Psoas muscle (tissue), 7 donors: ENCODE measurements at regions not wholly inside any gene's neighbourhood (a gene's known extent, or its start where the extent isn't known, plus 50 kb on each side); places are given as distances from the start of the nearest gene placed in this dataset.

ENCODE experiments used
- ATAC-seq, 4 donors: fragments of 200-7000 bp; cut with Tn5 transposase; one replicate each; pipeline ENCODE4 v1.9.1; 2020; ENCODE audit warnings: moderate library complexity in 3 of 4, mild to moderate bottlenecking in 2 of 4
- DNase-seq, 2 donors: peaks; one replicate each; pipeline ENCODE4 v3.0.0-alpha.2; 2020
- H3K27ac ChIP-seq: fragments of 200-600 bp; one replicate; pipeline ENCODE4 v1.8.0; 2022
- H3K27me3 ChIP-seq, 3 donors: fragments of 200-600 bp in 1 of 3; one replicate each; pipeline versions ENCODE4 v1.6.1 to v1.8.0; 2013 to 2022; ENCODE audit warnings: low read length in 2 of 3, mild to moderate bottlenecking in 2 of 3, moderate library complexity in 1 of 3; ENCODE audit not compliant: insufficient read depth in 3 of 3
- H3K36me3 ChIP-seq, 2 donors: fragments of 200-600 bp in 1 of 2; one replicate each; pipeline versions ENCODE4 v1.6.1 to v1.8.0; 2013 to 2022; ENCODE audit warnings: low read depth in 1 of 2, mild to moderate bottlenecking in 1 of 2, moderate library complexity in 1 of 2; ENCODE audit not compliant: insufficient read depth in 1 of 2
- H3K4me1 ChIP-seq: fragments of 200-600 bp; one replicate; pipeline ENCODE4 v1.8.0; 2022
- H3K4me3 ChIP-seq: fragments of 200-600 bp; one replicate; pipeline ENCODE4 v1.8.0; 2022; ENCODE audit warnings: mild to moderate bottlenecking
- H3K9me3 ChIP-seq: fragments of 200-600 bp; one replicate; pipeline ENCODE4 v1.8.0; 2022
- CTCF ChIP-seq: fragments of 200-600 bp; IDR thresholded peaks from one replicate; pipeline ENCODE4 v1.8.0; 2022; ENCODE audit warnings: antibody characterized with exemption
- WGBS, 3 donors: extraction: QIAGEN DNeasy Blood & Tissue Kit; methylation state at CpG; one replicate each; pipeline versions ENCODE4 v1.1.6 to v1.1.7; 2013; 5-methylcytosine and 5-hydroxymethylcytosine counted together
- intact Hi-C, 2 donors: fragments of 100-400 bp; cut with DNase I; formaldehyde crosslinking; loops; one replicate each; pipeline versions ENCODE4 v1.11.0 to v1.14.2; 2022
- donor health status: healthy with polysubstance abuse.
- donor health status: DM: no; HTN: no; CAD: no; lungs with moderate emphysema.
- donor health status: Bipolar disorder and iron deficiency.
- donor health status: healthy.
- donor health status: DM: yes; HTN: yes; CAD: no.
- donor health status: DM: no; HTN: no; CAD: no.
- donor health status: DM: yes; HTN: yes; CAD: no.

GRCh38 chr6:22442826-22443225 lies 126.5 kb upstream of the HDGFL1 start:
- intact Hi-C loops: loop anchor here in 1 of 2 donors (10.0 kb wide), 1 partner anchor 298 kb away; no protein-coding TSS in a partner anchor
- no peak for TF ChIP-seq CTCF
- no peaks in the 10 kb centered on the region for H3K9me3 ChIP-seq
- H3K36me3 ChIP-seq: no peaks in the 10 kb centered on the region
- WGBS, 3 donors: 10 to 52% (median 16%) methylated on average over 1 of the region's 1 CpG
- no peak overlapping the region for H3K4me3 ChIP-seq
- no peaks in the 10 kb centered on the region for H3K27me3 ChIP-seq
- DNase-seq: no peak
- H3K27ac ChIP-seq: peak overlapping the region; percentile 38
- peak in 1 of 4 donors; percentile 74 for ATAC-seq
- H3K4me1 ChIP-seq: peaks cover 34% of the 10 kb centered on the region

DNA sequence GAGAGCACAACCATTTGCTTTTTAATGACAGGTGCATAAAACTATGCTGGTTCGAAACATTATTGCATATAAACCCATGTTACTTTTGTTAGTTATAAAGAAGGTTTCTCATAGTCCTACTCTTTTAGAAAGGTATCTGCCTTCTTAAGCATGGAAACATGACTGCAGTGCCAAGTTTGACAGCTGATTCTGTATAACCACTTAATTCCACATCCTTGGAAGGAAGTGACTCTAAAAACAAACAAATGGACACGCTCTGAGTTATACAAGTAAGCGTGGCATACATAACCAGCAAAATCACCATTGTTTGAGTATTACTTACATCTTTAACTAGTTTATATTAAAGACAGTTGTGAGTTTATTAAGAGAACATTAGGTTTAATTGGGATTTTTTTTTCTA lies 125.0 kb upstream of the HDGFL1 start:
- Histone ChIP-seq H3K27me3 (no peaks in the 10 kb centered on the region), H3K4me1 (peaks cover 42% of the 10 kb centered on the region), H3K27ac (peak overlapping the region; percentile 41), H3K4me3 (no peak overlapping the region), H3K36me3 (no peaks in the 10 kb centered on the region), H3K9me3 (no peaks in the 10 kb centered on the region)
- no peak for TF ChIP-seq CTCF
- ATAC-seq (no peak), DNase-seq (no peak)
- intact Hi-C loops: loop anchor here in 1 of 2 donors (10.0 kb wide), 1 partner anchor 300 kb away; no protein-coding TSS in a partner anchor
- WGBS, 3 donors: 25 to 36% (median 29%) methylated on average over 3 of the region's 3 CpGs

DNA sequence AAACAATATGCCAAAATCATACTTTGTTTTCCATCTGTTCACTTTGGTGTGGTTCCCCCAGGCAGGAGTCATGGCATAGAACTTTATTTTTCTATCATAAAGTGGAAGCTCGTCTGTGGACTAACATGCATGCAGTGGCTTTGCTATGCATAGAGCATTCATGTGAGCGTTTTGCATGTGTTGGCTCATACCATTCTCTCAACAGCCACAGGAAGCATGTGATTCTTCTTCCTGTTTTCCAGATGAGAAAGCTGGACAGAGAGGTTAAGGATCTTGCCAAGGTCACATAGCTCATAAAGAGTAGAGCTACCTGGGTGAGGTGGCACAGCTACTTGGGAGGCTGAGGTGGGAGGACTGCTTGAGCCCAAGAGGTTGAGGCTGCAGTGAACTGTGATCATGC lies 123.4 kb upstream of the HDGFL1 start:
- H3K27ac ChIP-seq: no peak overlapping the region
- no peaks in the 10 kb centered on the region for H3K36me3 ChIP-seq
- ATAC-seq: no peak
- no peak for DNase-seq
- intact Hi-C loops: loop anchor here in 1 of 2 donors (10.0 kb wide), 1 partner anchor 301 kb away; no protein-coding TSS in a partner anchor
- no peak overlapping the region for H3K4me3 ChIP-seq
- peaks cover 42% of the 10 kb centered on the region for H3K4me1 ChIP-seq
- no peaks in the 10 kb centered on the region for H3K9me3 ChIP-seq
- no peaks in the 10 kb centered on the region for H3K27me3 ChIP-seq
- TF ChIP-seq CTCF: no peak
- 66 to 70% (median 69%) methylated on average over 2 of the region's 2 CpGs for WGBS, 3 donors

DNA sequence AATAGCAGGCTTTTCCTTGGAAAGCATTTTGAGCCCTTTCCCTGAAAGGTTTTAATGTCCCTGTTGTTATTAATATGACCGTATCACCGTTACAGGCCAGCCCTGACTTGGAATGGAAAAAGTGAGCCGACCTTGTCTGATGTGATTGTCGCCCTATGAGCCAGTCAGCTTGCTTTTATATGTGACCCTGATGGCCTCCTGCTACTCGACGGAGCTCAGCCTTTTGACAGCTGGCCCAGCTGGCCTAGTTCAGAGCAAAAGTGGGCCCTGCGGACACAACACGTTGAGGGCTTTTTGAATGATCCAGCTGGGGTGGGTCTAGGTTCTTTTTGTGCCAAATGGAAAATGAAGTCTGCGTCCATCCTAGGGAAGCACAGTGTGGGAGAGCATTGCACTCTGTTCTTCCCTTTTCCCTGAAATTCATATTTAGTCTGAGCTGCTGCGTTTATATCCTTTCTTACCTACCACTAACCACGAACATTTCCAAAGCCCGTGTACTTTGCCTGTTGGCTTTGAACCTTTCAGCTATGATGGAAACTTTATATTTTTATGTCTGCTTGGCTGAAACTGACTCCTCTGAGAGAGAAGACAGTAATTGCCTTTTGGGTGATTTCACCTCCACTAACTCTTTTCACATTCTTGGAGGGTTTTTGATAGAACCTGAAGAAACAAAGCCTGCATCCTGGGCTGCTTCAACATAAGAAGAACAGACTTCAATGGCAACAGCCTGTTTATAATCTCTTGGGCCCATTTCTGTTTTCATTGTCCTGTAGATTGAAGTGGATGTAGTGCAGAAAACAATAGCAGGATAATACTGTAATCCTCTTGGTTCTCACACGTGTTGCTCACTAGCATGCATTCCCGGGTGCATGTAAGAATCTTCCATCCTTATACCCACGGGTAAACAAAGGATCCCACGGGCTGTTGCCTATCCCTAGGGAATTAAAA lies 121.8 kb upstream of the HDGFL1 start:
- intact Hi-C loops: loop anchor here in 1 of 2 donors (10.0 kb wide), 1 partner anchor 303 kb away; no protein-coding TSS in a partner anchor
- Histone ChIP-seq H3K4me3 (no peak overlapping the region), H3K27me3 (no peaks in the 10 kb centered on the region), H3K4me1 (peaks cover 42% of the 10 kb centered on the region), H3K36me3 (no peaks in the 10 kb centered on the region), H3K9me3 (no peaks in the 10 kb centered on the region), H3K27ac (peak overlapping the region; percentile 70)
- peak; percentile 44 to 83 (median 75) for ATAC-seq
- 17 to 23% (median 18%) methylated on average over 16 of the region's 16 CpGs for WGBS, 3 donors
- TF ChIP-seq CTCF: no peak
- DNase-seq: peak; percentile 12 to 46
